ENCODE measurements at regions not wholly inside any gene's neighbourhood (a gene's known extent, or its start where the extent isn't known, plus 50 kb on each side); places are given as distances from the start of the nearest gene placed in this dataset.
"Not testable (repeated sequence)": the region's sequence is repeated elsewhere in the genome, so short reads cannot be mapped to it uniquely, and the experiment has no call there.

DNA sequence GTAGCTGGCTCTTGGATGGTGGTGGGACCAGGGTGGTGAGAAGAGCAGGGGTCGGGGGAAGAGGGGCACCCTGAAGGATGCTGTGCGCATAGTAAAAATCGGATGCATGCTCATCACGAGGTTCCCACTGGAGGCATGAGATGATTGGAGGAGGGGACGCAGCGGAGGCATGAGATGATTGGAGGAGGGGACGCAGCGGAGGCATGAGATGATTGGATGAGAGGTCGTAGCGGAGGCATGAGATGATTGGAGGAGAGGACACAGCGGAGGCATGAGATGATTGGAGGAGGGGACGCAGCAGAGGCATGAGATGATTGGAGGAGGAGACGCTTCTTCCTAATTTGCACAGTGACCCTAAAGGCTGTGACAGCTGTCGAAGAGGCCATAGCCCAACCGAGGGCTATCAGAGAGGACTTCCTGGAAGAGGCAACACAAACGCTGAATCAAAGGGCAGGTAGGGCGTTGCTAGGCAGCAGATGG is 106.7 kb downstream of the ADRA2C start:
- H3K4me3 Mint-ChIP-seq = no peak overlapping the region
- H3K27me3 Mint-ChIP-seq (ENCODE audit: low read depth) = peaks cover 62% of the 10 kb centered on the region
- H3K36me3 Mint-ChIP-seq (ENCODE audit: insufficient read depth) = no peaks in the 10 kb centered on the region
- peaks cover 5% of the 10 kb centered on the region for H3K9me3 Mint-ChIP-seq
- DNase-seq (no peak), ATAC-seq (no peak)
- peaks cover 1% of the 10 kb centered on the region for H3K4me1 Mint-ChIP-seq (ENCODE audit: low read depth)

DNA sequence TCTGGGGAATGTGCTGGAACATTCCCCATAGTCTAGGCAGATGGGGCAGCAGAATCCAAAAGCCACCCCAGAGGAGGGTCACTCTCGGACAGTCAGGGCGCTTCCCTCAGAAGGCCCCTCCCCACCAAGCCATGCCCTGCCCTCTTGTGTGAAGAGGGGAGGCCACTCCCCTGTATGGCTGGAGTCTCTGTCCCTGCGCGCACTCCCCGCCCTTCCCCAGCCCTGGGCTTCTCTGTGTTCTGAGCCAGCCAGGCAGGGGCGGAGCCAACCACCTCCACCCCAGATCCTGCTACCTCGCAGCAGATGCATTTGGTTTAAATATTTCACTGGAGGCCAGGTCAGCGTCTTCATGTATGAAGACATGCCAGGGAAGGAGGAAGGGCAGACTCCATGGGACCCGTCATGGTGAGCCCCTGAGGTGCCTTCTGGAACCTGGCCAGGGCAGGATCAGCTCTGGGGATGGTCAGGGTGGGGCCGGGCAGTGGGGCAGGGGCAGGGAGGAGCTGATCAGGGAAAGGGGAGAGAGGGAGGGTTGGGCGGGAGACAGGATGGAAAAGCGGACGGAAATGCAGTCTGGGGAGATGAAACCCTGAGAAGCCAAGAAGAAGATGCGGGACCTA is 107.3 kb downstream of the ADRA2C start:
- H3K36me3 Mint-ChIP-seq (ENCODE audit: insufficient read depth) = no peaks in the 10 kb centered on the region
- H3K27me3 Mint-ChIP-seq (ENCODE audit: low read depth) = peaks cover 68% of the 10 kb centered on the region

DNA sequence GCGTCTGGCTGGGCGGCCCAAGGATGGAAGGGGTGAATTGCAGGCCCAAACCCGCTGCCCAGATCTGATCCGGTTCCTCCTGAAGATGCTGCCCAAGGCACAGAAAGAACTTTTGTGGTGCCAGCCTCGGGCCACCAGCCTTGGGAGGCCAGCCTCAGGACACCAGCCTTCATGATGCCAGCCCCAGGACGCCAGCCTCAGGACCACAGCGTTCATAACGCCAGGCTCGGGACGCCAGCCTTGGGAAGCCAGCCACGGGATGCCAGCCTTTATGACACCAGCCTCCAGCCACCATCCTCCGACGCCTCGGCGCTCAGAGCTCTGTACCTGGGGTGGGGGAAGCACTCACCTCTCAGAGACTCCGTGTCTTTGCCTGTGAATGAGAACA is 107.8 kb downstream of the ADRA2C start:
- H3K9me3 Mint-ChIP-seq = peaks cover 5% of the 10 kb centered on the region
- H3K27me3 Mint-ChIP-seq (ENCODE audit: low read depth) = peaks cover 68% of the 10 kb centered on the region
- DNase-seq (no peak), ATAC-seq (no peak)
- peaks cover 4% of the 10 kb centered on the region for H3K4me1 Mint-ChIP-seq (ENCODE audit: low read depth)
- H3K4me3 Mint-ChIP-seq = no peak overlapping the region
- H3K36me3 Mint-ChIP-seq (ENCODE audit: insufficient read depth) = no peaks in the 10 kb centered on the region

More for the DNA sequence above, 107.3 kb downstream of the ADRA2C start:
- no peak for DNase-seq
- peaks cover 5% of the 10 kb centered on the region for H3K9me3 Mint-ChIP-seq
- H3K4me3 Mint-ChIP-seq = no peak overlapping the region
- ATAC-seq = no peak
- H3K4me1 Mint-ChIP-seq (ENCODE audit: low read depth) = peaks cover 1% of the 10 kb centered on the region

DNA sequence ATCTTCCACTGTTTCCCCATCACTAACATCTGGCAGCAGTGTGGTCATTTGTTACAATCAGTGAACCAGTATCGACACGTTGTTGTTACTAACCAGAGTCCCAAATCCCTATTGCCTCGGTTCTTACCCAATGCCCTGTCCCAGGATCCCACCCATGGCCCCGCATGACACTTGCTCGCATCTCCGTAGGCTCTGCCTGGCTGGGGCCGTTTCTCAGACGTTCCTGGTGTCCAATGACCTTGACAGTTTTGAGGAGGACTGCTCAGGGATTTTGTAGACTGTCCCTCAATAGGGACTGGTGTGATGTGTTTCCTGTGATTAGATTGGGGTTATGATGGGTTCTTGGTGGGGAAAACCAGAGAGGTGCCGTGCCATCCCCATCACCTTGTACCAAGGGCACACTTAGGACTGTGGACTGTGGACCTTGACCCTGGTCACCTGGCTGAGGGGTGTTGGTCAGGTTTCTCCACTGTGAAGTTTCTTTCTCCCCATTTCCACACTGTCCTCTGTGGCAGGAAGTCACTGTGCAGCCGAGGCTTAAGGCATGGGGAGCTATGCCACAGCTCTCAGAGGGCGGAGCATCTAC is 108.4 kb downstream of the ADRA2C start:
- H3K4me3 Mint-ChIP-seq = no peak overlapping the region
- peaks cover 9% of the 10 kb centered on the region for H3K4me1 Mint-ChIP-seq (ENCODE audit: low read depth)
- H3K9me3 Mint-ChIP-seq = peaks cover 5% of the 10 kb centered on the region
- peaks cover 73% of the 10 kb centered on the region for H3K27me3 Mint-ChIP-seq (ENCODE audit: low read depth)
- no peaks in the 10 kb centered on the region for H3K36me3 Mint-ChIP-seq (ENCODE audit: insufficient read depth)
- DNase-seq = no peak
- ATAC-seq = no peak

DNA sequence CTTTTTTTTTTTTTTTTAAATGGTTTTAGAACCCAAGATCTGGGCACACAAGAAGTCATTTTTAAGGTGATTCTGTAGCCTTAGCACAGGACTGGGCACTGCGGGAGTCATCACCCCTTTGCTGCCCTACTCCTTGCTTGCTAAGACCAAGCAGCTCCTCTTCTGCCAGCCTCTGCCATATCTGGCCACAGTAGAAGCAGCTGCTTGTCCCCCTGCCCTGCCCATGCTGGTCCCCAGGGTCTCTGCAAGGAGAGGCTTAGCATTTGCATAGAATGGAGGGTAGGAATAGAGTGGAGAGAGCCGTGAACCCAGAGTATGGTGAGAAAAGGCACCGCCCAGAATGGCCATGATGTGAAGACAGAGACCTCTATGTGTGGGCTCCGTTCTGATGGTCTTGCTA is 109.3 kb downstream of the ADRA2C start:
- Mint-ChIP-seq H3K36me3 (ENCODE audit: insufficient read depth) (no peaks in the 10 kb centered on the region), H3K9me3 (peaks cover 5% of the 10 kb centered on the region), H3K4me1 (ENCODE audit: low read depth) (peaks cover 15% of the 10 kb centered on the region), H3K4me3 (no peak overlapping the region), H3K27me3 (ENCODE audit: low read depth) (peaks cover 73% of the 10 kb centered on the region)
- ATAC-seq (no peak), DNase-seq (no peak)

DNA sequence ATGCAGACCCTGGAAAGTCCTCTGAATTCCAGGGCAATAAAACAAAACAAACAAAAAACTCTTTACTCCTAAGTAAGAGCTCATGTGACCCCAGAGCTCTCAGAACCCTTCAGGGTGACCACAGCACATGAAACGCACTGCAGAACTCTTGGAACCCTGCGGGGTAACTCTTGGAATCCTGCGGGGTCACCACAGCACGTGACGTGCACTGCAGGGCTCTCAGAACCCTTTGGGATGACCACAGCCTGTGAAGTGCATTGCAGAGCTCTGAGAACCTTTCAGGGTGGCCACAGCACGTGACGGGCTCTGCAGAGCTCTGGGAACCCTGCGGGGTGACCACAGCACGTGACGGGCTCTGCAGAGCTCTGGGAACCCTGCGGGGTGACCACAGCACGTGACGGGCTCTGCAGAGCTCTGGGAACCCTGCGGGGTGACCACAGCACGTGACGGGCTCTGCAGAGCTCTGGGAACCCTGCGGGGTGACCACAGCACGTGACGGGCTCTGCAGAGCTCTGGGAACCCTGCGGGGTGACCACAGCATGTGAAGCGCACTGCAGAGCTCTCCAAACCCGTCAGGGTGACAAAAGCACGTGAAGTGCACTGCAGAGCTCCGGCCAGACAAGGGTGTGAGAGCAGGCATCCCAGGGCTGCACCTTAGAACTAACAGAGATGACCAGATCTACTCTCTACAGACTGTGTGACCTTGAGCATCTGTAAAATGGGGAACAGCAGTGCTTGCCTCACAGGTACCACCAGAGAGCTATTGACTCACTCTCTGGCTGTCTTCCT is 110.1 kb downstream of the ADRA2C start:
- H3K9me3 Mint-ChIP-seq; H3K36me3 Mint-ChIP-seq (ENCODE audit: insufficient read depth); DNase-seq; H3K4me3 Mint-ChIP-seq; ATAC-seq: not testable (repeated sequence)
- Mint-ChIP-seq H3K27me3 (ENCODE audit: low read depth) (peaks cover 69% of the 10 kb centered on the region), H3K4me1 (ENCODE audit: low read depth) (peaks cover 16% of the 10 kb centered on the region)

DNA sequence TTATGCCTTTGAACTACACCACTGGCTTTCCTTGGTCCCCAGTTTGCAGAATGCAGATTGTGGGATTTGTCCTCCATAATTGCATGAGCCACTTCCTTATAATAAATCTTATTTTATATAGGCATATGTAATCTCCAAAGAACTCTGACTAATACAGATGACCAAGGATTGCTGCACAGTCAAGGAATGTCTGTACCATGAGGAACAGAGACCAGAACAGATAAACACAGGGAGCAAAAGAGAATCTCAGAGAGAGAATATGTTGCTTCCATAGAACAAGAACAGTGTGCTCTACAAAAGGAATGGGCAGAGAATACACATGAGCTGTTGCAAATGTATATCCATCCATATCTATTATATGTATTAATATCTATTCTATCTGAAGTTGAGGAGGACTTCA is 111.1 kb downstream of the ADRA2C start:
- DNase-seq (no peak), ATAC-seq (no peak)
- Mint-ChIP-seq H3K4me3 (no peak overlapping the region), H3K36me3 (ENCODE audit: insufficient read depth) (no peaks in the 10 kb centered on the region), H3K4me1 (ENCODE audit: low read depth) (peaks cover 16% of the 10 kb centered on the region), H3K9me3 (peaks cover 5% of the 10 kb centered on the region), H3K27me3 (ENCODE audit: low read depth) (peaks cover 62% of the 10 kb centered on the region)

DNA sequence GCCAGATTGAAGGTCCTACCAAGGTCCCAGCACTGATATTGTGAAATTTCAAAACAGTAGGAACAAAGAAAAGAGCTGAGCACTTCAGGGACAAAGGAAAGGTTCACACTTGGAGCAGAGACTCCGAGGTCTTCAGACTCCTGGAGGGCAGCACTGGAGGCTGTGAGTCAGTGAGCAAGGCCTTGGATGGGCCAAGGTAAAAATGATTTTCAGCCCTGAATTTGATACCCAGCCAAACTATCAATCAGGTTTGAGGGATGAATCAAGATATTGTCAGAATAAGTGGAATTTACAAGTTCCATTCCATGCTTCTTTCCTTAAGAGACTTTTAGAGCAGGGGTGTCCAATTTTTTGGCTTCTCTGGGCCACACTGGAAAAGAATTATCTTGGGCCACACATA is 111.7 kb downstream of the ADRA2C start:
- ATAC-seq = no peak
- Mint-ChIP-seq H3K4me1 (ENCODE audit: low read depth) (peaks cover 16% of the 10 kb centered on the region), H3K36me3 (ENCODE audit: insufficient read depth) (no peaks in the 10 kb centered on the region), H3K9me3 (peaks cover 5% of the 10 kb centered on the region), H3K4me3 (no peak overlapping the region), H3K27me3 (ENCODE audit: low read depth) (peaks cover 61% of the 10 kb centered on the region)
- no peak for DNase-seq

DNA sequence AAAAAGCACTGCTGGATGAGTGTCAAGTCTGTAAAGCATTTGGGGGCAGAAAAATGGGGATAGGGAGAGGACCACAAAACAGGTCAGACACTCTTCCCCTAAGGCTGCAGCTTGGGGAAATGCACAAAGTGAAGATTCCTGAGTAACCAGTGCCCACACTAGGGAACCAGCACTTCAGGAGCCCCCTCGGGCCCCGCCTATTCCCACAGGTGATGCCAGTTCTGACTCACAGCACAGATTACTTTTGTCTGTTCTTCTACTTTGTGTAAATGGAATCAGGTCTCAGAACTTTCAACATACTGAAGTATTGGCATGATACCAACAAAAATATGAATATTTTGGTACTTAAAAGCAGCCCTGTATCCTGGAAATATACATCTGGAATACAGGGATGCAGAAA is 112.5 kb downstream of the ADRA2C start:
- peaks cover 16% of the 10 kb centered on the region for H3K4me1 Mint-ChIP-seq (ENCODE audit: low read depth)
- H3K4me3 Mint-ChIP-seq = no peak overlapping the region
- no peaks in the 10 kb centered on the region for H3K36me3 Mint-ChIP-seq (ENCODE audit: insufficient read depth)
- H3K9me3 Mint-ChIP-seq = peaks cover 5% of the 10 kb centered on the region
- ATAC-seq (no peak), DNase-seq (no peak)
- H3K27me3 Mint-ChIP-seq (ENCODE audit: low read depth) = peaks cover 58% of the 10 kb centered on the region

DNA sequence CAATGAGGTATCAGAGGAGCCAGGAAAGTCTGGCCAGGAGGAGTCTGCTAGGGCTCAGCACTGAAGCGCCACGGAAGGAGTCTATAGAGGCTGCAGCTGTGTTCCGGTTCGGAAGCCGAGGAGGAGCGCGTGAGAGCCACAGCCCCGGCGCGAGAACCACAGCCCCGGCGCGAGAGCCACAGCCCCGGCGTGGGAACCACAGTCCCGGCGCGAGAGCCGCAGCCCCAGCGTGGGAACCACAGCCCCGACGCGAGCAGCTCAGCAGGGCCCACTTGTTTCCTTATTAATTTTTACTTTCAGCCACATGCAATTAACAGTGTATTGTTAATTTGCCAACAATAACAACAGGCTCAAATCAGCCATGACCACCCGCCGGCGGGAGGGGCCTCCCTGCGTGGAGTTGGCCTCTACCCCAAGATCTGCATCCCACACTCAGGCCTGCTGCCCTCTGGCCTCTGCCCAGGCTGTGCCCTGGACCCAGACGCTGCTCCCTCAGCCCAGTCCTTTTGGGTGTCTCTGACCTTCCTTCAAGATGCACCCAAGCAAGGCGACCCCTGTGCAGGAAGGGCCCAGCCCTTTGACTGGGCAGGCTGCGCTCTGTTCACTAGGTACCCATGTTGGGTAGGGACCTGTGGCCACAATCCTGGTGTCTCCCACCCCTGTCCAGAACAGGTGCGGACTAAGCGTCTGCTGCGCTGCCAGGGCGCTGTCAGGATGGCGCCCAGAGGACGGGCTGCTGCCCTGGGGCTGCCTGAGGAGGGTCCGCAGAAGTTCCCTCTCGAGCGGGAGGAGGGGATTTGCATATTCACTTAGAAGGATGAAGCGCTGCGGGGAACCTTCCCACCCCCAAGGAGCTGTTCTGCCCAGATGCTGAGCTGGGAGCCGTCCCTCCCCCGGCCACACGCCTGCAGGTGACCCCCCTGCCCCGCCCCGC is 113.8 kb downstream of the ADRA2C start:
- no peaks in the 10 kb centered on the region for H3K36me3 Mint-ChIP-seq (ENCODE audit: insufficient read depth)
- H3K9me3 Mint-ChIP-seq = peaks cover 5% of the 10 kb centered on the region
- DNase-seq (no peak), ATAC-seq (peak; percentile 47 to 49)
- H3K4me3 Mint-ChIP-seq = peak overlapping the region; percentile 60
- peaks cover 48% of the 10 kb centered on the region for H3K27me3 Mint-ChIP-seq (ENCODE audit: low read depth)
- H3K4me1 Mint-ChIP-seq (ENCODE audit: low read depth) = peaks cover 16% of the 10 kb centered on the region

DNA sequence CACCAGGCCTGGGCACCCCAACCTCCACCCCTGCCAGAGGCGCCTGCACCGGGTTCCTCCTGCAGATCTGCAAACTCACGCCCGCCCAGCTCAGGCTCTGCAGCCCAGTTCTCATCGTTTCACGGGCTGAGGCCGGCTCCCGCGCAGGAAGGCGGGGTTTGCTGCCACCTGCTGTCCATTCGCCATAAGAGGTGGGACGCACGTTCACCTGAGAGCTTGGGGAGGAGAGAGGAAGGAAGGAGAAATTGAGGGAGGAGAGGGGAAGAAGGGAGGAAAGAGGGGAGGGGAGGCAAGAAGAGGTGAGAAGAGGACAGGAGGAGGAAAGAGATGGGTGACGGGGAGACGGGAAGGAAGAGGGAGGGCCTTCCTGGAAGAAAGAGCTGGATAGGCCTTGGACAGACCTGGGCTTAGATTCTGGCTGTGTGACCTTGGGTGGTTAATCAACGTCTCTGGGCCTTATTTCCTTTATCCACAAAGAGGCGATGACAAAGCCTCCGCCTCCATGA is 114.5 kb downstream of the ADRA2C start:
- Mint-ChIP-seq H3K4me3 (peak overlapping the region; percentile 33), H3K9me3 (peaks cover 5% of the 10 kb centered on the region), H3K27me3 (ENCODE audit: low read depth) (peaks cover 43% of the 10 kb centered on the region), H3K36me3 (ENCODE audit: insufficient read depth) (no peaks in the 10 kb centered on the region), H3K4me1 (ENCODE audit: low read depth) (peaks cover 16% of the 10 kb centered on the region)
- DNase-seq = peak; percentile 57
- peak; percentile 91 to 94 for ATAC-seq

DNA sequence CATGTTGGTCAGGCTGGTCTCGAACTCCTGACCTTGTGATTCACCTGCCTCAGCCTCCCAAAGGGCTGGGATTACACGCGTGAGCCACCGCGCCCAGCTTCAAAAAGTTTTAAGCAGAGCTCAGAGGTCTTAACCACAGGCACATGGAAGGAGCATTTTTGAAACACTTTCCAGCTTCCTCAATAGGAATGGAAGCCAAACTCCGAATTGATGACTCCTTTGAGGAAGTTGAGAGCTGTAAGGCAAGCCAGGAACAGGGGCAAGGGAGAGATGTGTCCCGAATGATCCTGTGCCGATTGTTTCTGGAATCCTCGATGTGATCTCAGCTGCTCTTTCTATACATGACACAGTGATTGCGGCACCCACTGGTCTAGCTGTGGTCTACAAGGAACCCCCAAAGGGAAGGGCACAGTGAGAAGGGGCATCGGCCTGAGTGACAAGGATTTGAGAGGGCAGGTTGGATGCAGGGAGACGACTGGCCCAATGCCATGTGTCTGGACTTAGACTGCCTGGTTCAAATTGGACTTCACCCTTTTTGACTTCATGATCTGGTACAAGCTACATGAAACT is 116.2 kb downstream of the ADRA2C start:
- not testable (repeated sequence) for DNase-seq; H3K4me3 Mint-ChIP-seq; H3K9me3 Mint-ChIP-seq; ATAC-seq; H3K36me3 Mint-ChIP-seq (ENCODE audit: insufficient read depth)
- peaks cover 42% of the 10 kb centered on the region for H3K27me3 Mint-ChIP-seq (ENCODE audit: low read depth)
- peaks cover 16% of the 10 kb centered on the region for H3K4me1 Mint-ChIP-seq (ENCODE audit: low read depth)

DNA sequence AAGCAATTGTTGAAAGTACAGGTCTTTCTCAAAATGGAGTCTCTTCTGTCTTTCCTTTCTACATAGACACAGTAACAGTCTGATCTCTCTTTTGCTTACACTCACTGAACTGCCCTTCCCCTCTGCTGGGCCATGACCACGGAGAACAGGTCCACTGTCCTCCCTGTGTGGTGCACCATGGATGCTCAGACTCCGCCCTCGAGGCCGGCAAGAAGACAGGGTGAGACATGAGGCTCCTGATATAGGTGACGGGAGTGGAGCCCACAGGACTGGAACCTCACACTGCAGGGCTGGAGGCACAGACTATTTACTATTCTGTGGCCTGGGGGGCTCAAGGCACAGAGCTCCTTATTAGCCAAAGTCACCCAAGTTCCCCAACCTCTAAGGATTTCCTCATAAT is 118.1 kb downstream of the ADRA2C start:
- H3K9me3 Mint-ChIP-seq; ATAC-seq; H3K4me3 Mint-ChIP-seq; DNase-seq; H3K36me3 Mint-ChIP-seq (ENCODE audit: insufficient read depth): not testable (repeated sequence)
- Mint-ChIP-seq H3K27me3 (ENCODE audit: low read depth) (peaks cover 25% of the 10 kb centered on the region), H3K4me1 (ENCODE audit: low read depth) (peaks cover 11% of the 10 kb centered on the region)
